Endothelial cell of umbilical vein (primary cell): ENCODE measurements at regions not wholly inside any gene's neighbourhood (a gene's known extent, or its start where the extent isn't known, plus 50 kb on each side); places are given as distances from the start of the nearest gene placed in this dataset.
"Not testable (repeated sequence)": the region's sequence is repeated elsewhere in the genome, so short reads cannot be mapped to it uniquely, and the experiment has no call there.

Experiments used
- CTCF ChIP-seq, 2 donors: IDR thresholded peaks; 1 replicate in 1 of 2; 2 replicates in 1 of 2; pipeline ENCODE4 v1.5.1; 2011; ENCODE audit warnings: low read length in 2 of 2, mild to moderate bottlenecking in 2 of 2, moderate library complexity in 2 of 2, control low read depth in 1 of 2, inconsistent platforms in 1 of 2, low read depth in 1 of 2; ENCODE audit not compliant: insufficient read depth in 1 of 2; ENCODE audit errors: extremely low read depth in 1 of 2
- EZH2 ChIP-seq: IDR thresholded peaks from 2 replicates; pipeline ENCODE4 v1.6.1; 2012; ENCODE audit warnings: borderline replicate concordance, low read depth, mild to moderate bottlenecking, moderate library complexity, low read length, inconsistent platforms; ENCODE audit not compliant: severe bottlenecking
- FOS ChIP-seq: IDR thresholded peaks from 2 replicates; pipeline ENCODE4 v1.6.1; 2011; ENCODE audit warnings: mild to moderate bottlenecking, low read length, moderate library complexity, borderline replicate concordance; ENCODE audit not compliant: insufficient read depth
- MYC ChIP-seq: IDR thresholded peaks from one replicate; pipeline ENCODE4 v1.6.1; 2011; ENCODE audit warnings: mild to moderate bottlenecking, low read depth, low read length
- POLR2A ChIP-seq: IDR thresholded peaks from 2 replicates; pipeline ENCODE4 v1.6.1; 2012; ENCODE audit warnings: low read depth, mild to moderate bottlenecking, control low read depth, low read length

- not testable (repeated sequence) for TF ChIP-seq EZH2; MYC; POLR2A; CTCF (IDR thresholded peaks at IDR 0.05; ENCODE audit: extremely low read depth in 1 of 2, insufficient read depth in 1 of 2, low read depth in 1 of 2, low read length in 2 of 2); FOS
Measured at GRCh38 chr20:29519610-29520241, 1737.7 kb upstream of the DEFB115 start.
